ENCODE measurements at regions not wholly inside any gene's neighbourhood (a gene's known extent, or its start where the extent isn't known, plus 50 kb on each side); places are given as distances from the start of the nearest gene placed in this dataset.
A peak's percentile ranks its signal among the peaks of the same experiment; 100 is the strongest.

- Histone ChIP-seq H3K27me3 (ENCODE audit: insufficient read depth, poor library complexity, severe bottlenecking) (no peaks in the 10 kb centered on the region), H3K4me3 (replicated peaks; ENCODE audit: insufficient read depth, low read length) (no peak overlapping the region), H3K27ac (replicated peaks) (no peak overlapping the region)
- DNase-seq (ENCODE audit: low read depth in 1 of 2, low spot score in 1 of 2) = no peak
- TF ChIP-seq, protein P1, sequence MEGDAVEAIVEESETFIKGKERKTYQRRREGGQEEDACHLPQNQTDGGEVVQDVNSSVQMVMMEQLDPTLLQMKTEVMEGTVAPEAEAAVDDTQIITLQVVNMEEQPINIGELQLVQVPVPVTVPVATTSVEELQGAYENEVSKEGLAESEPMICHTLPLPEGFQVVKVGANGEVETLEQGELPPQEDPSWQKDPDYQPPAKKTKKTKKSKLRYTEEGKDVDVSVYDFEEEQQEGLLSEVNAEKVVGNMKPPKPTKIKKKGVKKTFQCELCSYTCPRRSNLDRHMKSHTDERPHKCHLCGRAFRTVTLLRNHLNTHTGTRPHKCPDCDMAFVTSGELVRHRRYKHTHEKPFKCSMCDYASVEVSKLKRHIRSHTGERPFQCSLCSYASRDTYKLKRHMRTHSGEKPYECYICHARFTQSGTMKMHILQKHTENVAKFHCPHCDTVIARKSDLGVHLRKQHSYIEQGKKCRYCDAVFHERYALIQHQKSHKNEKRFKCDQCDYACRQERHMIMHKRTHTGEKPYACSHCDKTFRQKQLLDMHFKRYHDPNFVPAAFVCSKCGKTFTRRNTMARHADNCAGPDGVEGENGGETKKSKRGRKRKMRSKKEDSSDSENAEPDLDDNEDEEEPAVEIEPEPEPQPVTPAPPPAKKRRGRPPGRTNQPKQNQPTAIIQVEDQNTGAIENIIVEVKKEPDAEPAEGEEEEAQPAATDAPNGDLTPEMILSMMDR (IDR thresholded peaks at IDR 0.05; ENCODE audit: insufficient read depth, low read length) = no peak
- peak; percentile 50; the same call in 1 of the 2 replicates for TF ChIP-seq SPI1 (IDR thresholded peaks at IDR 0.05; ENCODE audit: borderline replicate concordance, low read depth)
Observed at GRCh38 chr1:106907795-106908194, 148.7 kb upstream of the PRMT6 start.

DNA sequence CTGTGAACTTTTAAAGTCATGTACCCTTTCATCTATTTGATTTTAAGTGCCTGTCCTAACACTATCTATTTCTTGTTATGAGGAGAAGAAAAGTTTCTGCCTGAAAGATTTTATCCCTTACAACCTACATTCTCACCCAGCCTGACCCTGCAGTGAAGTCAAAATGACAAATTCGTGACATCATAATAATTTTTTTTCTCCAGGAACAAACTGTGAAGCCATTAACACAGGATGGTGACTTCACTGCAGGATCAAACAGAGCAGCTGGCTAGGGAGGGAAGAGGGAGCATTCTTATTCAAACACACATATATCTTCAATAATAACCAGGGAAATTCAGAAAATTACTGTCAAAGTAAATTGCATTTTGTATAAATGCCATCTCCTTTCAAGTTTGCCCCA, 147.8 kb upstream of the PRMT6 start:
- no peak overlapping the region for H3K4me3 ChIP-seq (replicated peaks; ENCODE audit: insufficient read depth, low read length)
- DNase-seq (ENCODE audit: low read depth in 1 of 2, low spot score in 1 of 2) = no peak
- H3K27ac ChIP-seq (replicated peaks) = no peak overlapping the region
- no peaks in the 10 kb centered on the region for H3K27me3 ChIP-seq (ENCODE audit: insufficient read depth, poor library complexity, severe bottlenecking)
- TF ChIP-seq SPI1 (IDR thresholded peaks at IDR 0.05; ENCODE audit: borderline replicate concordance, low read depth) = no peak
- no peak for TF ChIP-seq REST (IDR thresholded peaks at IDR 0.05; ENCODE audit: insufficient replicate concordance, low read depth)
- TF ChIP-seq, protein P1 (IDR thresholded peaks at IDR 0.05; ENCODE audit: insufficient read depth, low read length) = no peak
- TF ChIP-seq POLR2AphosphoS5 (IDR thresholded peaks at IDR 0.05; ENCODE audit: low read depth) = no peak
- TF ChIP-seq GABPA (IDR thresholded peaks at IDR 0.05; ENCODE audit: low read depth) = no peak

DNA sequence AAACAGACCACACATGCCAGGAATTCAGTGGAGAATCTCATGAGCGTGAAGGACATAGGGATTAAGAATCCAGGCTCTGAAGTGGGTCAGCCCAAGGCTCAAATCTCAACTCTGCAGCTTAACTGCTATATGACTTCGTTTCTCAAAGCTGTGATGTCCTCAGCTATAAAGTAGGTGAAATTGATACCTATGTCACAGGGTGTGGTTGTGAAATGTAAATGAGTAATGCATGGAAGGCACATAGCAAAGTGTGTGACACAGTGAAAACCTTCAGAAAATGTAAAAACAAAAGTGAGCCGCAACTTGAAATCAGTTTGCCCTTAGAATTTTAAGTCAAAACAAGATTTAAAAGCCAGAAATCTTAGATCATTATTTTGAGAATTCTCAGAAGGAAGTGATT, 145.7 kb upstream of the PRMT6 start:
- H3K27ac ChIP-seq (replicated peaks) = no peak overlapping the region
- H3K4me3 ChIP-seq (replicated peaks; ENCODE audit: insufficient read depth, low read length) = no peak overlapping the region
- H3K27me3 ChIP-seq (ENCODE audit: insufficient read depth, poor library complexity, severe bottlenecking) = no peaks in the 10 kb centered on the region
- TF ChIP-seq POLR2AphosphoS5 (IDR thresholded peaks at IDR 0.05; ENCODE audit: low read depth) (no peak), GABPA (IDR thresholded peaks at IDR 0.05; ENCODE audit: low read depth) (no peak), REST (IDR thresholded peaks at IDR 0.05; ENCODE audit: insufficient replicate concordance, low read depth) (no peak), SPI1 (IDR thresholded peaks at IDR 0.05; ENCODE audit: borderline replicate concordance, low read depth) (no peak)
- TF ChIP-seq, protein P1 (IDR thresholded peaks at IDR 0.05; ENCODE audit: insufficient read depth, low read length) = no peak
- no peak for DNase-seq (ENCODE audit: low read depth in 1 of 2, low spot score in 1 of 2)

GRCh38 chr1:106912131-106912530, 144.3 kb upstream of the PRMT6 start:
- Histone ChIP-seq H3K27me3 (ENCODE audit: insufficient read depth, poor library complexity, severe bottlenecking) (no peaks in the 10 kb centered on the region), H3K27ac (replicated peaks) (no peak overlapping the region), H3K4me3 (replicated peaks; ENCODE audit: insufficient read depth, low read length) (no peak overlapping the region)
- TF ChIP-seq SPI1 (IDR thresholded peaks at IDR 0.05; ENCODE audit: borderline replicate concordance, low read depth) (no peak), POLR2AphosphoS5 (IDR thresholded peaks at IDR 0.05; ENCODE audit: low read depth) (no peak), REST (IDR thresholded peaks at IDR 0.05; ENCODE audit: insufficient replicate concordance, low read depth) (no peak), GABPA (IDR thresholded peaks at IDR 0.05; ENCODE audit: low read depth) (no peak)
- TF ChIP-seq, protein P1 (IDR thresholded peaks at IDR 0.05; ENCODE audit: insufficient read depth, low read length) = no peak
- DNase-seq (ENCODE audit: low read depth in 1 of 2, low spot score in 1 of 2) = no peak
